ENCODE measurements at regions not wholly inside any gene's neighbourhood (a gene's known extent, or its start where the extent isn't known, plus 50 kb on each side); places are given as distances from the start of the nearest gene placed in this dataset.
"Not testable (repeated sequence)": the region's sequence is repeated elsewhere in the genome, so short reads cannot be mapped to it uniquely, and the experiment has no call there.

- not testable (repeated sequence) for TF ChIP-seq EZH2 (IDR thresholded peaks at IDR 0.05; ENCODE audit: insufficient read depth, poor library complexity, severe bottlenecking); EZH2phosphoT487 (IDR thresholded peaks at IDR 0.05; ENCODE audit: insufficient read depth, low read depth)
Observed at GRCh38 chr7:23939747-23940146, 229.7 kb downstream of the STK31 start.
